Activated CD4-positive, alpha-beta T cell treated with anti-CD3 and anti-CD28 coated beads for 4 hours (primary cell): ENCODE measurements at regions not wholly inside any gene's neighbourhood (a gene's known extent, or its start where the extent isn't known, plus 50 kb on each side); places are given as distances from the start of the nearest gene placed in this dataset.

ENCODE experiments used
- DNase-seq, 2 donors: peaks; one replicate each; pipeline ENCODE4 v3.0.0-alpha.2; 2020

DNA sequence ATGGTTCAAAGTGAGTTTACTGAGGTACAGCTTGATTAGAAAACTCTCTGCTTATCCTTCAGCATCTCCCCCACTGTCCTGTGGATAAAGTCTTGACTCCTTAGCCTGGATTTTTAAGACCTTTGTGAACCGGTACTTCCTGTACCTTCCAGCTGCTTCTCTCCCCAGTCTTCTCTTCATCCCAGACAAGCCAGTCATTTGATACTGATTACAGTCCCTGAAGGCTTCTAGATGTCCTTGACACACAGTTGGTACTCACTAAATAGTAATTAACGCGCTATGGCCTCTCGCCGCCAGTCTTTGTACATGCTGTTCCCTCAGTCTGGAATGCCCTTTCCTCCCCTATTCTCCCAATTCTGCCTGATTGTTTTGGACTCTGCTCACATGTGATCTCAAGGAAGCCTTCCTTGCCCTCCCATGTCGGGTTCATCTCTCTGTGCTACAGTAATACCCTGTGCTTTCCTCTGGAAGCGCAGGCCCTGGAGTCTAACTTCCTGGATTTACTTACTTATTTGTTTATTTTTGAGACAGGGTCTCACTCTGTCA is 50.6 kb upstream of the PTGR2 start:
- no peak for DNase-seq

DNA sequence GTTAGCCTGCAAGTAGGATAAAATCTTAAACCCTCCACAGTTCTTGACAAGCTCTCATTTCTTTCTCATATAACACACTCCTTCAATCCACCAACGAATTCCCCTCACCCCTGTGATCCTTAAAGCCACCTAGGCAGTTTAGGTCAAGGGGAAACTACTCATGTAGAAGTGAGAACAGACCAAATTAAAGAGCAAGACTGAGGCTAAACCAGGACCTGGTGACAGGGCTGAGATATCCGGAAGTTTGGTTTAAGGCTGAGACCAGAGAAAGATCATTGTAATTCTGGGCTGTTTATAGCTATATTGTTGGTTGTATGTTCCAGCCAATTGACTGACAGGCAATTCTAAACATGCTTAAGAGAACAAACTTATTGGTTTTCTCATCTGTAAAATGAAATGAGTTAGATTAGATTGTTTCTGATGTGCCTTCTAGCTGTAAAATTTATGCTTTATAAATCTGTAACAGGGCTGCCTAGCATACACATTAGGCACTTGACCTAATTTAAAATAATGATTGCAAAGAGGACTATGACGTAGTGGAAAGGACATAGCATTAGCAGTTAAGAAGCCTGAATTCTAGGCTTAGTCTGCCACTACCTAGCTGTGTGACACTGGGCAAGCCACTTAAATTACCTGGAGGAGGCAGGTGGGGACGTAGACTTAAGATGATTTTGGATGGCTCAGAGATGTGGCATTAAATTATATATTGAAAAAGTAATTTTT is 53.9 kb upstream of the PTGR2 start:
- DNase-seq, result no peak

DNA sequence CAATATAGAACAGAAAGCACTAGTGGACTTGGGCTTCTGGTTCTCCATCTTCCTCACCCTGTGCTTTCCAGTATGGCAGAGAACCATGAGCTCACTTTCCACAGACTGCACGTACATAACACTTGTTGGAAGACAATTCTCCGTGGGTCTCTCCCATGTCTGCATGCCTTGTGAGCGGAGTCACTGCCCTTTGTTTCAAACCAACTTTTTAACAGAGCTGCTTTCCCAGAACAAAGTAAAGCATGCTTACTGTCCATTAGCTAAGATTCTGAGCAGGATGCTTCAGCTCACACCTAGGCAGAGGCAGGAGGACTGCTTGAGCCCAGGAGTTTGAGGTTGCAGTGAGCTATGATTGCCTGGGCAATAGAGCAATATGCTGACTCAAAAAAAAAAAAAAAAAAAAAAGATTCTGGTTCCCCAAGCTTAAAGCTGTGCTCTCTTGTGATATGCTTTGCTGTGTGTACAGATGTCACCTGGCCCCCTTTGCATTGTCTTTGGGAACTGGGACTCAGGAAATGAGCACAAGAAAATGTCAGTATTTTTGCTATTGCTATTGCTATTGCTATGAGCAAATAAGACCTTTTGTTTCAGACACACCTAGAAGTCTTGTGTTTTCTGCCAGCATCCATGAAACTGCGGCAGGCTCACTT is 54.6 kb upstream of the PTGR2 start:
- DNase-seq, result no peak

DNA sequence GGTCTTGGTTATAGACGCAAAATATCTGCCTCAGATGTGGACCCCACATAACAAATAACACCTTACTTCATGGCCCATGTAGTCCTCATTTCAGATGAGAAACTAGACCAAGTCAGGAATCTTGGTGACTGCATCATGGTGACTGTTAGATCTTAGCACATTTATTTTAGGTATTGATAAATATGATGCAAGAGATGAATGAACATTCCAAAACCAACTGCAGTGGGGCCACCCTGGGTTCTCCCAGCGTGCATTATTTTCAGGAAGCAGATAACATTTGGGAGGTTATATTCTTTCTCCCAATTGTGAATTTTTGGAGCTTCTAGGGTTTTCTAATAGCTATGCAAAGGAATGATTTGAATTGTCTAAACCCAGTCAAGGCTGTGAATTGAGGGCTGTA is 55.2 kb upstream of the PTGR2 start:
- DNase-seq, result no peak

DNA sequence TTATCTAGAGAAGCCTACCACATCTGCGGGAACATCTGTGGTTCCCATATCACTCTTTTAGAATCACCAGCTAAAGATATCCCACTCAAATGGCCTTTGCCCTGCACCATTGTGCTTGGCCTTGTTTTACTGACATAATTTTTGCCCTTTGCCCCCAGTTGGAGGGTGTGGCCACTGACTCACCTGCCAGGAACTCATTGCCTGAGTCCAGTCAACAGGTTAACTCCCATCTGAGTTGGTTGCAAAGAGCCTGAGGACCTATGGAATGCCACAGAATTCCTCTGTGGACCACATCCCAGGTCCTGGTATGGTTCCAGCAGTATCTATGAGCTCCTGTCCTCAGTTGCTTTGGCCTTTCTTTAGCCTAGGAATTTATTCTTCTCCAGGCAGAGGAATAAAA is 55.7 kb upstream of the PTGR2 start:
- no peak for DNase-seq

DNA sequence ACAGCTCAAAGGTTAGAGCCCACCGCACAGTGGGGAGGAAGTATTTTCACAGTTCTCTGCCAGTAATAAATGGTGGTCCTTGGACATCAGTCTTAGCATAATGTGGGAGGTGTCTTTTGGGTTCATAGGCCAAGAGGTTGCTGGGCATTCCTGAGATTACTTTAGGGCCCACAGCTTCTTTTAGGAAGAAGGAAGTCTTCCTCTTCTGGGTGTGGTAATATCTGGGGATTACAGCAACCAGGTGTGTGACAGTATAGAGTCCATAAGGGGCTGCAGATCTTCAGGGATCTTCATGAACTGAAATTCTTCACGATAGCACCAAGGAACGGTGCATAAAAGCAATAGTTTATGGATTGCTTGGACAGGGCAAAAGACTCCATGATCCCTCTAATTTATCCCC is 56.2 kb upstream of the PTGR2 start:
- no peak for DNase-seq

DNA sequence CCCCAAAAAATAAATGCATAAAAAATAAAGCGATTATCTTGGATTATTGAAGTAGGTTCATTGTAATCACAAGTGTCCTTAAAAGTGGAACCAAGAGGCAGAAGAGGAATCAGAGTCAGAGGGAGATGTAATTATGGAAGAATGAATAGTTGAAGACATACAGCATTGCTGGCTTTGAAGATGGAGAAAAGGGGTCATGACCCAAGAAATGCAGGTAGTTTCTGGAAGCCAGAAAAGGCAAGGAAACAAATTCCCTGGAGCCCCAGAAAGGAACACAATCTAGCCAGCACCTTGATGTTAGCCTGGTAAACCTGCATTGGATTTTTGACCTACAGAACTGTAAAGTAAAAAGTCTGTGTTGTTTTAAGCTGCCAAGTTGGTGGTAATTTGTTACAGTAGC is 57.5 kb upstream of the PTGR2 start:
- no peak for DNase-seq

DNA sequence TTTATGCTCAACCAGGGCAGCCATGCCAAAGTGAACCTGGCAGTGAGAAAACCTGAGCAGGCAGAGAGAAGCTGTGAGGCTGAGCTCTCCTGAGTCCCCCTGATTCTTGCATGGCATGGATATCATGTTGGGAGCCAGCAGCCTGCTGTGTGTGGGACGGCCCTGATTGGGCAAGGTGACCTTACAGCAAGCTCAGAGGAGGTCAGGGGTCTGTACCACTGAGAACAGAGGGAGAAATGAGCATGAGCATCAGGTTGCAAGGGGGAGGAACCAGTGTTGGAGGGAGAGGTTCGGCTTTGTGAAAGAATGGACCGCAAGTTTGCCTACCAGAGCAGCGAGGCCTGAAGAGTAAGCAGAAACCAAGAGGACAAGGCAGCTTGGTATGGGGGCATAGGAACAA is 59.1 kb upstream of the PTGR2 start:
- DNase-seq, result no peak

DNA sequence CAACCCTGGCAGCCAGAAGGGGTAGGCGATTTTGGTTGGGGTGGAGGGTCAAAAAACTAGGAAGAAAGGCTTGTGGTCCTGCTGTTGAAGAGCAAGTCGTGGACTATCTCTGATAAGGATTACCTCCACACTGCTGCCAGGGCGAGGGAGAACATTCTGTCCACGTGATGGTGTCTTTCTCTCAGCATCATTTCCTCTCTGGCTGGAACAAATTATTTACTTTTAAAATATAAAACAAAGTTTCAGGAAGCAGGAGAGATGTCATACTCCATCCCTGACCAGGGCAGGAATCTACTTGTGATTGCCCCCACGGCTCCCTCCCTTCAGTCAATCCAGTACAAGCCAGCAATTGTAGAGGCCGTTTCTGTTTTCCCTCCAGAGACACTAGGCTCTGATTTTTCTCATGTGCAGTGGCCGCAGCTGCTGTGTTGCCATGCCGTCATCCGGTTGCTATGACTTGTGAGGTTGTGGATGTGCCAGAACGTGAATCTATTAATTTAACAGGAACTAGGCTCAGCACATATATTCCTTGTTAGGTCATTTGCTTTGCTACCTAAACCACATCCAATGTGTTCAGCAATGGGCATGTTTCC is 61.5 kb upstream of the PTGR2 start:
- no peak for DNase-seq

DNA sequence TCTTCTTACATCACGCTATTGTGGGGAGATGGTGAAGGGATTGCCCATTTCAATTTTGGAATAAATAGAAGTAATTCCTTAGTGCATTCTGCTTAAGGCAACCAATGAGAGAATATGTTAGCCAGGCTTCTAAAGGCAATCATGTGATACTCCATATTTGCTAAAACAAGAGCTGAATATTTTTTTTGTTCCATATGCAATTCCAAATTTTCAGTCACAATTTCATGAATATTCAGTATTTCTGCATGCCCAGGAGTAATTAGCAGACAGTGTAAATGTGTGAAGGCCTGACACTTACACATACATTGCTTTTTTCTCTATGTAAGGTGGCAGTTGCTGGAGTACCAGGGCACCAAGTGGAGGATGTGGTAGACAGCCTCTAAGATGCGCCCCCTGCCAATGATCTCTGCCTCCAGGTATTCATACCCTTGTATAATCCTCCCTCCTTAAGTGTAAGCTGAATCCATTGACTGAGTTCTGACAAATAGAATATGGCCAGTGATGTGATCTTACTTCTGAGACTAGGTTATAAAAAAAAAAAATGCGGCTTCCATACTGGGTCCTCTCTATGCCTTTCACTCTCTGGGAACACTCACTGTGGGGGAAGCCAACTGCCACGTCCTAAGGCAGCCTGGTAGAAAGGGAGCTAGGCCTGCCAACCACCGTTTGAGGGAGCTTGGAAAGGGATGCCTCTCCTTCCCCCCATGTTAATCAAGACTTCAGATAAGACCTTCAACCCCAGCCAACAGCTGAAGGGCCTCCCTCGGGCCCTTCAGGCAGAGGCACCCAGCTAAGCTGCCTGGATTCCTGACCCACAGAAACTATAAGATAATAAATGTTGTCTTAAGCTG is 62.7 kb upstream of the PTGR2 start:
- DNase-seq, result no peak

DNA sequence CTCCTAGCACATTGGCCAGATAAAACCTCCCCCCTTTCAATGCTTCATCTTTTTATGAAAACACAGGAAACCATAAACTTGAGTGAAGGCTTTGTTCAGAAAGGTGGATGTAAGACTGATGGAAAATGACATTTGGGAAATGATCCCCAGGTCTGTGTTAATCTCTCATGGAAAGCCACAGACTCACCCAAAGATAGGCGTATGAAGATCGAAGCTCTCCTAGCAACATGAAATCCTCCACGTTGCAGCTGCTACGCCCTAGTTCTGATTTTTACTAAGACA is 63.4 kb upstream of the PTGR2 start:
- no peak for DNase-seq

DNA sequence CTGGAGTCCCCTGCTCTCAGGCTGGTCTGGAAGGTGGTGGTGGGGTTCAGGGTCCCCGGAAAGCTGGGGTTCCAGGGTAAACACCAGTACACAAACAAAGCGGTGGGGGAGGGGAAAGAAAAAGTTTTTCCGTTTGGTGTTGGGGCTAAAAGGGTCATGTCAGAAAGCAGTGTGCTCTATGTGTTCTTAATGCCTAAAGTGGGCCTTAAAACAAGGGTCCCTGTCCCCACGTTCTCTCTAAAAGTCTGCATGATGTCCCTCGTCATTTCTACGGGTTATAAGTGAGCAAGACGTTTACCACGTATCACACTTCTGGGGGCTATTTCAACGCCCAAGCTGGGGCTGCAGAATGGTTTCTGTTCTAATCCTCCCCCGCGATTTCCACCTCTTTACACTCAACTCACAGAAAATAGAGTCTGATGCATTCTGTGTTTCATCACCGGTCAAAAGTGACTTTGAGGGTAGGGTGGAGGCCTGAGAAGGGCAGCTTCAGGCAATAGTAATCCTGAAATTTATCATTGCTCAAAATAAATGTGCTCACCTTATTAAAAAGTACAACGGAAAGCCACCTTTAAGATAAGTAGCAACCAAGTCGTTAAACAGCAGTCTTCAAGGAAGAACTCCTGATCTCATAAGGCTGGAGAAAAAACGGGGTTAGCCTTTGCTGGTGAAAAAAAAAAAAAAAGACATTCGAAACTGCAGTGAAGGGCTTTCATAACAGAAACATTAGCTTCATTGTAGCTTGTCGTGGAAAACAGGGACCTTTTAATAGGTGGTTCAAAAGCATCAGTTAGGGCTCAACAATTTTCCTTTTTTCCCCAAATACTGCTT is 63.9 kb upstream of the PTGR2 start:
- peak; percentile 39 to 49 for DNase-seq

DNA sequence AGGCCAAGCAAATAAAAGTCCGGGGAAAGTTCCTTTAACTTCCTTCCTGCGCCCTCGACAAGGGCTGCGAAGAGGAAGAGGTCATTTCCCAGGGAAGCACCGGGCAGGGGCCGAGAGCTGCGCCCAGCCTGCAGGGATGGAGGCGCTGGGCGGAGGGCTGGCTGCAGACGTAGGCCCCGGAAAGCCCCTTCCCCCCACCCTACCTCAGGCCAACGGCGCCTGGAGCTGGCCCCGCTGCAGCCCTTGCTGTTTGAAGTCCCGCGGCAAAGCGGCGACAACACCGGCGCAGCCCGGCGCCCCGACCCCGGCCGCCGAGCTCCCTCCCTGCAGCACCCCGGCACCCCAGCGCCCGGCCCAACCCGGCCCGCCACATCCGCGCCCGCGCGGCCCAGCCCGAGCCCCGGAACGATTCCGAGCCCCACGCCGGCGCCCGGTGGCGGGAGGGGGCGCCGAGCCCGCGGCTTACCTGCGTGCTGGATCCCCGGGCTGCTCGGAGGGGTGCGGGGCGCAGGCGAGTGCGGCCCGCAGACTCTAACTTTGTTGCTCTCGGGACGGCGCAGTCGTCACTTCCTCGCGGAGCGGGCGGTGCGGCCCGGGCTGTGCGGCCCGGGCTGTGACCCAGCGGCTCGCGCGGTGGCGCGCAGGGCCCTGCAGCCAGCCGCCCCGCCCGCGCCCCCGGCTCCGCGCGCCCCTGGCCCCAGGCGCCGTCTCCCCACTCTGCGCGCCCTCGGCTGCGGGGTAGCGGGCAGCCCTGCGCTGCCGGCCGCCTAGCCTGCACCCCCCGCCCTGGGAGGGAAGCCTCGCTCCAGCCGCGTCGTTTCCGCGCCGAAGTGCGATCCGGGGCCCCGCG is 64.8 kb upstream of the PTGR2 start:
- peak; percentile 42 to 49 for DNase-seq

DNA sequence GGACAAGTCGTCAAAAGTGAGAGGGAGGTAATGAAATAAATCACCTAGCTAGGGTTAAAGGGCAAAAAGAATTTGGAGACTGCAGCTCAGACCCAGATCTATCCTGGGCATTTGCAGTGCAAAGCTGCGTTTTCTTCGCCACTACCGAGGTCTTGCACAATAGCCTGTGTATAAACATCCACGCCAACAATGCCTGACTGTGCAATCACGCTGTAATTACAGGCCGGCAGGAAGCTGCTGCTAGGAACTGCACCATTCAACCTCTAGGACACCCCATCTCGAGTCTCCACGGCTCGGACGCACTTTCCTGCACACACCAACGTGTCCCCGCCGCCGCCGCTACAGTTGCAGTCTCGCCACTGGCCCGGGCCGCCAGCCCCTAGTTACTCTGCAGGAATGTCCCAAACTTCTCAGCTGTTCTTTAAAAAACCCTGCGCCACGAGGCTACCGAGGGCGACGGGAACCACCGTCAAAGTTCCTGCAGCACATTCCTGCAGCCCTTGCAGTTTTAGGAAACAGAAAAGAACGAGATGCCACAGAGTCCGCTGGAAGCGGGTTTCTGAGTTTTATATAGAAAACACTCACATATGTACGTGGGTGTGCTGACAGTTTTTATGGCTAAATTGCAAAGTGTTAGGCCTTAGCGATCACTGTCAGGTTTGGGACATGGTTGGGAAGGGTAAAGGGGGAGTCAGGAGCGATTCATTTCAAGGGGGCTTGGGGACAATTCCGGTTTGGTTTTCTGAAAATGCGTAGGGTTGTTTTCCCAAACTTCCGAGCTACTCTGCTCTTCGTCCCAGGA is 65.6 kb upstream of the PTGR2 start:
- DNase-seq, result peak; percentile 42 to 49

DNA sequence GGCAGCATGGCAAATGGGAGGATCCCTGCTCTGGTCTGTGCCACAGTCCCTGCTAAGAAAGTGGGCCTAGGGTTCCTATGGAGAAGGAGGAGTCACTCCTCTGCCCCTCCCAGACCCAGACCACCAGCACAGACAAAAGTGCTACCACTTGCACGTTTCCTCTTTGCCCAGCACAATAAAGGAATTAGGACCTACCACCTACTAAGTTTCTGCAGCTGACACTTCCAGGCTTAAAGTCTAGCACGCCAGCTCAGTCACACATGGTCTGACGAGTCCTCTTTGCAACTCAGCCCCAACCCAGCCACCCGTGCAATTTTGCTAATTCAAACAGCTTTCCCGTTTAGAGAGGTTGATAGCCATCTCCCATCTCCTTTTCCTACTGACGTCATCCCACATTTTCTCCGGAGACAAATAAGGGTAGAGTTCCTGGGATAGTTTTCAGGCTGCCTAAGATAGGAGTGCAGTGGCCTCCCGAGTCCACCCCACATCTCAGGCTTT is 66.2 kb upstream of the PTGR2 start:
- DNase-seq, result no peak

DNA sequence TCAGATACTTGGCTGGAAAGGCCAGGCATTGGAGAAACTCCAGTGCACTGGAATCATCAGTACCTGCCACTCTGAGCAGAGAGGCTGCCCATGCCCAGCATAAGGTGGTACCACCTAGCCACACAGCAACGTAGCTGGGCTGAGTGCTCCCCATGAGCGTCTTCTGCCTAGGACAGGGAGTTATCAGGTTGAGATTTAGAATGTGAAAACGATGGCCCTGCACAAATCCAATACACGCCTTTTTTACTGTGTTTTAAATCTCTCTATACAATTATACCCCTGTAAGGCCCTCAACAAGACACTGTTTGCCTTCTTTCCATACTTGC is 66.7 kb upstream of the PTGR2 start:
- DNase-seq, result no peak

DNA sequence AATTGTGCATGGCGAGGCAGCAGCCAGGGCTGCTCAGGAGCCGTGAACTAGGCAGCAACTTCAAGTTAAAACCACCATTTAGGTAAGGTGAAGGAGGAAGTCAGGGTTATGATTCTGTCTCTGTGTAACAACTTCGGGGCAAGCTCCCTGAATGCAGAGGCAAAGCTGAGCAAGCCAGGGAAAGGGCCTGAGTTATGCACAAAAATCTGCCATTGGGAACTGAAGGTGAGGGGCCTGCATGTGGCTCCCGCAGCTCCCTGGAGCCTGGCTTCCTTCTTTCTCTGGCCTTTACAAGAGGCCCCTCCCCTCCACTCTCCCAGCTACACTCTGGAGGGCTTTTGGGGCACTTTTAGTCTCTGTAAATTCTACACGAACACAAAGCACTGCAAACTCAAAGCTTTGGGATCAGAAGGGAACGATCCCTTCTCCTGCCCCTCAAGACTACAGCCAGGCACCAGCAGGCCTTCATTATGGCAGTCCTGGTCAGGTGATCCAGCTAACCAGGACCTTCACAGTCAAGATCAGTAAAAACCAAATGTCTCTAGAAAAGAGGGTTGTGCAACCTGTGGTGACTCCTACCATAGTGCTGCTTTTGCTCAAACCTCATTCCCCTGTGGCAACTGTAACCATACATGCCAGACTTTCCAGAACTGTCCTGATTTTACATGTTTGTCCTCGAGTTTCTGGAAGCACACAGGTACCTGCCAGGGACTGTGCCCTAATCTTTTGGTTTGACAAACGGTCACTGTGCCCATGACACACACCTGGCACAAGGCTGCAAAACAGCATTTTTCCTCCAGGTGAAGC is 67.2 kb upstream of the PTGR2 start:
- DNase-seq, result no peak

DNA sequence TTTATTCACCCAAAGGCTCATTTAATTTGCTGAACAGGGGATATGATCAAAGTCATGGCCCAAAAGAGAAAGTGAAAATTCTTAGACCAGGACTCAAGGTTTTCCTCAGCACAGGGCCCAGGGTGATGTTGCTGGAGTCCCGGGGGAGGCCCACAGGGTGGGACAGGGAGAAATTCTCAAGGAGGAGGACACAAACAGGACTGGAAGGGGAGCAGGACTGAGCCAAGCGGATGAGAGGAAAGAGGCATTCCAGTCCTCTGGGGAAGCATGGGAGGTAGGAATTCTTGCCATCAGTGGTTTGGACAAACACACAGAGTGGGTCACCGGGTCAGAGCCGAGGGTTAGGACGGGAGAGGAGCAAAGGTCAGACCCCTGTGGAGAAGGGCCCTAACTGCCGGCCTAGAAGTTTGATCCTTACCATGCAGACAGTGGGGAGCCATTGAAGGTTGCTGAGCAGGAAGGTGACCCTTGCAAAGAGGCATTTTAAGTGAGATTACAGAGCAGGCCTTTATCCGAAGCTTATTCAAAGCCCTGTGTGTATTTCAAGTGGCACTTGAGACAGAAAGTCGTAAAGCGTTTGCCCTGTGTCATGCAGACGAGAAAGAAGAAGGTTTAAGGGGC is 68.4 kb upstream of the PTGR2 start:
- DNase-seq, result no peak

DNA sequence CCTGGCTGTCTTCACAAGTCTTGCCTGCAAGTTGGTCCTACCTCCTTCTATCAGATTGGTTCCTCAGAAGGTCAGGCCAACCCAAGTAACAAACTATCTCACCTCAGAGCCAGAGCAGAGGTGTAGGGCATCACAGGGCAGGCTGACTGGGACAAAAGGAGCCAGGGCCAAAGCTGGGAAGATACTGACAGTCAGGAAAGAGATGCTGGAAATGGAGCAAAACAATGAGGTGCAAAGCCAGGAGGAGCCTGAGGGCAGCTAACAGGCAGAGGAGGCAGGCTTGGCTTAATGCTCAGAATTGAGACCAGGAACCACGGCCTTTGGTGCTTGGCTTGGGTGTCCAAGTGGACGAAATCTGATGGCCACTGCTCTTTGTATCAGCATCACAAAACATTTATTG is 68.4 kb upstream of the PNMA1 start:
- no peak for DNase-seq
